K562 (cell line): ENCODE measurements at regions not wholly inside any gene's neighbourhood (a gene's known extent, or its start where the extent isn't known, plus 50 kb on each side); places are given as distances from the start of the nearest gene placed in this dataset.

Source experiments
- ATAC-seq: fragments of 200-7000 bp; cut with Tn5 transposase; 3 replicates; pipeline ENCODE4 v1.9.1; 2020; ENCODE audit warnings: moderate library complexity
- BruUV-seq: library from RNA; stranded (reverse); fragments of 400-500 nt; replicated peaks from 2 replicates; lab custom pipeline; 2021; lab: Mats Ljungman, UMichigan
- CTCF ChIA-PET: fragments of 300-600 bp; formaldehyde crosslinking; extraction: SDS; loops from one replicate; lab custom pipeline; 2021; ENCODE audit warnings: low intra/inter-chr PET ratio; lab: Yijun Ruan, JAX
- POLR2A ChIA-PET: fragments of 300-600, 350-650 bp; sonication (Branson Sonifier 250); formaldehyde crosslinking; extraction: SDS; loops from one replicate; lab custom pipeline; 2021; ENCODE audit warnings: antibody characterized with exemption, inconsistent platforms; lab: Yijun Ruan, JAX
- DNase-seq, 4 experiments: peaks; one replicate each; pipeline versions ENCODE4 v3.0.0 to v3.0.0-alpha.2; 2011 to 2018; ENCODE audit warnings: low spot score in 3 of 4, mixed read lengths in 3 of 4; ENCODE audit errors: extremely low read depth in 1 of 4
- FAIRE-seq: peaks from 2 replicates; lab custom pipeline; 2011; peaks lifted over from hg19 to GRCh38; lab: Jason Lieb, UNC
- H2AFZ ChIP-seq: 2 replicates; pipeline ENCODE4 v1.6.0; 2011; ENCODE audit warnings: low read depth, low read length, control low read depth, inconsistent platforms
- H3K27ac ChIP-seq: fragments of 200-600 bp; 3 replicates; pipeline ENCODE4 v1.8.0; 2011; ENCODE audit warnings: low read depth, mild to moderate bottlenecking, control low read depth, inconsistent platforms, low read length, moderate library complexity, mixed read lengths; ENCODE audit errors: extremely low read depth
- H3K27me3 ChIP-seq, 2 experiments: fragments of 300-600 bp in 1 of 2; 2 replicates in 1 of 2; 3 replicates in 1 of 2; pipeline versions ENCODE4 v1.6.0 to v1.8.0; 2011; ENCODE audit warnings: inconsistent platforms in 2 of 2, low read length in 2 of 2, mild to moderate bottlenecking in 1 of 2, mixed read lengths in 1 of 2, moderate library complexity in 1 of 2; ENCODE audit not compliant: control insufficient read depth in 2 of 2, insufficient read depth in 2 of 2
- H3K36me3 ChIP-seq: fragments of 300-600 bp; 3 replicates; pipeline ENCODE4 v1.8.0; 2011; ENCODE audit warnings: mild to moderate bottlenecking, low read length, inconsistent platforms; ENCODE audit not compliant: control insufficient read depth, insufficient read depth
- H3K4me1 ChIP-seq, 2 experiments: fragments of 200-600 bp in 1 of 2; replicated peaks in 1 of 2; 2 replicates in 1 of 2; 3 replicates in 1 of 2; pipeline versions ENCODE4 v1.5.1 to v1.8.0; 2011; ENCODE audit warnings: inconsistent platforms in 2 of 2, low read length in 2 of 2, mild to moderate bottlenecking in 1 of 2, mixed read lengths in 1 of 2, moderate library complexity in 1 of 2; ENCODE audit not compliant: control insufficient read depth in 2 of 2, insufficient read depth in 2 of 2
- H3K4me2 ChIP-seq: 2 replicates; pipeline ENCODE4 v1.6.1; 2011; ENCODE audit warnings: low read length, control low read depth, inconsistent platforms, mixed read lengths; ENCODE audit not compliant: insufficient read depth
- H3K4me3 ChIP-seq: fragments of 200-600 bp; sonication (generic), shearing (Covaris generic); 2 replicates; pipeline ENCODE4 v1.5.1; 2016; ENCODE audit warnings: control low read depth, inconsistent platforms
- H3K79me2 ChIP-seq: fragments of 200-600 bp; 3 replicates; pipeline ENCODE4 v1.8.0; 2011; ENCODE audit warnings: low read length, inconsistent platforms; ENCODE audit not compliant: control insufficient read depth, insufficient read depth
- H3K9ac ChIP-seq, 2 experiments: 2 replicates each; pipeline versions ENCODE4 v1.6.0 to v1.6.1; 2011; ENCODE audit warnings: low read depth in 2 of 2, low read length in 2 of 2, control low read depth in 1 of 2, inconsistent platforms in 1 of 2, mild to moderate bottlenecking in 1 of 2, mixed read lengths in 1 of 2; ENCODE audit not compliant: insufficient read depth in 1 of 2
- H3K9me1 ChIP-seq: one replicate; pipeline ENCODE4 v1.6.0; 2011; ENCODE audit warnings: inconsistent platforms, mild to moderate bottlenecking, low read length, moderate library complexity; ENCODE audit not compliant: control insufficient read depth, insufficient read depth
- H3K9me3 ChIP-seq: replicated peaks from 2 replicates; pipeline ENCODE4 v1.5.1; 2011; ENCODE audit warnings: low read depth, low read length, inconsistent platforms; ENCODE audit not compliant: control insufficient read depth, insufficient read depth
- H4K20me1 ChIP-seq: replicated peaks from 2 replicates; pipeline ENCODE4 v1.6.1; 2011; ENCODE audit warnings: low read length, inconsistent platforms, mixed read lengths; ENCODE audit not compliant: control insufficient read depth, insufficient read depth
- FOXJ3 ChIP-seq: sonication (generic); formaldehyde crosslinking; IDR thresholded peaks from 2 replicates; pipeline ENCODE4 v1.4.0; 2020; ENCODE audit warnings: mild to moderate bottlenecking, missing genetic modification reagents
- MED1 ChIP-seq: sonication (generic); formaldehyde crosslinking; IDR thresholded peaks from 2 replicates; pipeline ENCODE4 v1.8.1; 2023; ENCODE audit warnings: missing genetic modification reagents, borderline replicate concordance
- RBFOX2 ChIP-seq: fragments of 200-400 bp; formaldehyde crosslinking; IDR thresholded peaks from 2 replicates; pipeline ENCODE4 v1.6.1; 2017; ENCODE audit warnings: low read depth, mild to moderate bottlenecking, low read length, moderate library complexity
- STAT6 ChIP-seq: sonication (generic); formaldehyde crosslinking; IDR thresholded peaks from 2 replicates; pipeline ENCODE4 v1.8.1; 2023; ENCODE audit warnings: mild to moderate bottlenecking, missing genetic modification reagents
- ZBTB40 ChIP-seq, 2 experiments: fragments of 450-650 bp in 1 of 2; sonication (generic) in 1 of 2; formaldehyde crosslinking in 1 of 2; IDR thresholded peaks; 2 replicates each; pipeline versions ENCODE4 v1.7.1 to v1.9.0; 2016 to 2022; ENCODE audit warnings: inconsistent platforms in 1 of 2, mild to moderate bottlenecking in 1 of 2, missing genetic modification reagents in 1 of 2
- ZBTB8A ChIP-seq: fragments of 450-650 bp; IDR thresholded peaks from 2 replicates; pipeline ENCODE4 v1.6.1; 2018; ENCODE audit warnings: mild to moderate bottlenecking, moderate library complexity; ENCODE audit not compliant: partially characterized antibody
- ZNF639 ChIP-seq, 2 experiments: fragments of 200-800 bp in 1 of 2; sonication (Bioruptor generic) in 1 of 2; sonication (generic) in 1 of 2; formaldehyde crosslinking in 1 of 2; IDR thresholded peaks in 1 of 2; conservative IDR thresholded peaks in 1 of 2; 2 replicates each; pipeline versions ENCODE4 v1.5.0 to v1.6.1; 2016 to 2020; ENCODE audit warnings: missing compliant biosample characterization in 1 of 2, missing genetic modification characterization in 1 of 2, missing genetic modification reagents in 1 of 2
- ZNF778 ChIP-seq: fragments of 450-650 bp; formaldehyde crosslinking; IDR thresholded peaks from 2 replicates; pipeline ENCODE4 v1.4.0; 2020; ENCODE audit warnings: mild to moderate bottlenecking, moderate library complexity
- whole genome bisulfite sequencing: fragments of 100-300 bp; shearing (Covaris generic); methylation state at CpG from one replicate; pipeline ENCODE4 v1.1.6; 2016; ENCODE audit warnings: low coverage, mixed read lengths; ENCODE audit not compliant: insufficient coverage; ENCODE audit errors: missing lambda C conversion rate; 5-methylcytosine and 5-hydroxymethylcytosine counted together
- in situ Hi-C: fragments of 300-500 bp; cut with MboI; formaldehyde crosslinking; loops from 4 replicates; pipeline ENCODE4 v1.15.0; 2018; ENCODE audit warnings: inconsistent platforms, mixed read lengths
- intact Hi-C: fragments of 100-400 bp; cut with micrococcal nuclease; formaldehyde crosslinking; loops from 2 replicates; pipeline ENCODE4 v1.14.2; 2022

- TF ChIP-seq FOXJ3 (CRISPR knock-in tag) (no peak), ZBTB40 (IDR thresholded peaks at IDR 0.05) (no peak), ZBTB40 (CRISPR knock-in tag; IDR thresholded peaks at IDR 0.05) (no peak), MED1 (CRISPR knock-in tag) (no peak), ZNF639 (CRISPR knock-in tag; conservative IDR thresholded peaks at IDR 0.05 in 1 of 2, IDR thresholded peaks at IDR 0.05 in 1 of 2) (no peak), STAT6 (no peak), ZBTB8A (no peak), ZNF778 (CRISPR knock-in tag) (no peak), RBFOX2 (no peak)
- Histone ChIP-seq H3K9ac (no peak overlapping the region), H3K79me2 (no peaks in the 10 kb centered on the region), H3K4me3 (no peak overlapping the region), H3K9me1 (no peaks in the 10 kb centered on the region), H3K27me3 (peaks cover 20 to 52% of the 10 kb centered on the region in 2 experiments), H3K4me1 (peaks cover 0 to 5% of the 10 kb centered on the region in 2 experiments; a peak in 1 of 5 replicates), H3K27ac (no peak overlapping the region), H2AFZ (no peak overlapping the region), H3K4me2 (no peak overlapping the region), H4K20me1 (no peaks in the 10 kb centered on the region), H3K36me3 (no peaks in the 10 kb centered on the region), H3K9me3 (no peaks in the 10 kb centered on the region)
- no peak for FAIRE-seq
- ChIA-PET CTCF (no interaction called here), POLR2A (interaction anchor here (0.6 kb wide), 1 partner anchor 42 kb away, joined by 3 read pairs; no protein-coding TSS in a partner anchor)
- in situ Hi-C loops, result no loop called here
- DNase-seq, result no peak
- intact Hi-C loops, result no loop called here
- no TSS peak for BruUV-seq
- 5% methylated on average over 2 of the region's 2 CpGs for WGBS
- ATAC-seq, result no peak
Observed at GRCh38 chr1:244207935-244208244, 156.8 kb downstream of the ZBTB18 start.
